CD4-positive, alpha-beta memory T cell (primary cell): ENCODE measurements at regions not wholly inside any gene's neighbourhood (a gene's known extent, or its start where the extent isn't known, plus 50 kb on each side); places are given as distances from the start of the nearest gene placed in this dataset.
"Not testable (repeated sequence)": the region's sequence is repeated elsewhere in the genome, so short reads cannot be mapped to it uniquely, and the experiment has no call there.

ENCODE experiments used
- CTCF ChIA-PET: fragments of 350-600 bp; sonication (Branson Sonifier 250); formaldehyde crosslinking; loops from one replicate; lab custom pipeline; 2021; ENCODE audit warnings: inconsistent platforms; ENCODE audit not compliant: partially characterized antibody; lab: Charles Lee
- POLR2A ChIA-PET: fragments of 350-600 bp; sonication (Branson Sonifier 250); formaldehyde crosslinking; loops from one replicate; lab custom pipeline; 2021; ENCODE audit not compliant: partially characterized antibody; lab: Charles Lee
- DNase-seq, 5 donors: peaks; one replicate each; pipeline versions ENCODE4 v3.0.0 to v3.0.0-alpha.2; 2020 to 2022; ENCODE audit warnings: mixed read lengths in 1 of 5
- H3K27ac ChIP-seq: one replicate; pipeline ENCODE4 v1.7.0; 2013; ENCODE audit warnings: low read depth, low read length
- H3K27me3 ChIP-seq: 2 replicates; pipeline ENCODE4 v1.7.0; 2013; ENCODE audit warnings: mild to moderate bottlenecking, low read length, moderate library complexity; ENCODE audit not compliant: insufficient read depth
- H3K36me3 ChIP-seq: 2 replicates; pipeline ENCODE4 v1.7.0; 2013; ENCODE audit warnings: mild to moderate bottlenecking, low read length, moderate library complexity; ENCODE audit not compliant: insufficient read depth
- H3K4me1 ChIP-seq: 2 replicates; pipeline ENCODE4 v1.7.0; 2013; ENCODE audit warnings: mild to moderate bottlenecking, low read length, moderate library complexity; ENCODE audit not compliant: insufficient read depth
- H3K4me3 ChIP-seq, 2 donors: one replicate each; pipeline ENCODE4 v1.7.0; 2013; ENCODE audit warnings: low read length in 2 of 2, mild to moderate bottlenecking in 1 of 2
- H3K9me3 ChIP-seq, 2 donors: one replicate each; pipeline ENCODE4 v1.7.0; 2013; ENCODE audit warnings: low read length in 2 of 2, control low read depth in 1 of 2; ENCODE audit not compliant: control insufficient read depth in 1 of 2
- H3K27ac Mint-ChIP-seq, 7 donors: one replicate each; pipeline ENCODE4 v1.8.0; 2020 to 2021; ENCODE audit warnings: mixed read lengths in 7 of 7, mild to moderate bottlenecking in 6 of 7, inconsistent platforms in 3 of 7, moderate library complexity in 3 of 7
- H3K27me3 Mint-ChIP-seq, 2 donors: one replicate each; pipeline ENCODE4 v1.8.0; 2020 to 2021; ENCODE audit warnings: mixed read lengths in 2 of 2
- H3K36me3 Mint-ChIP-seq, 2 donors: one replicate each; pipeline ENCODE4 v1.8.0; 2020 to 2021; ENCODE audit warnings: mixed read lengths in 2 of 2, inconsistent platforms in 1 of 2, mild to moderate bottlenecking in 1 of 2
- H3K4me1 Mint-ChIP-seq, 4 donors: one replicate each; pipeline ENCODE4 v1.8.0; 2020 to 2021; ENCODE audit warnings: mixed read lengths in 4 of 4, mild to moderate bottlenecking in 1 of 4
- H3K4me3 Mint-ChIP-seq, 8 donors: one replicate each; pipeline ENCODE4 v1.8.0; 2020 to 2021; ENCODE audit warnings: mixed read lengths in 8 of 8, mild to moderate bottlenecking in 7 of 8, moderate library complexity in 6 of 8, inconsistent platforms in 3 of 8
- H3K9me3 Mint-ChIP-seq, 8 donors: one replicate each; pipeline ENCODE4 v1.8.0; 2020 to 2021; ENCODE audit warnings: mixed read lengths in 8 of 8, mild to moderate bottlenecking in 5 of 8, inconsistent platforms in 3 of 8, moderate library complexity in 1 of 8
- intact Hi-C: fragments of 100-400 bp; cut with micrococcal nuclease; formaldehyde crosslinking; loops from one replicate; pipeline ENCODE4 v1.15.1; 2023

- Histone ChIP-seq H3K27me3 (no peaks in the 10 kb centered on the region), H3K36me3 (no peaks in the 10 kb centered on the region), H3K27ac (no peak overlapping the region), H3K4me3 (no peak overlapping the region), H3K9me3 (peaks cover 0 to 3% of the 10 kb centered on the region in 2 donors), H3K4me1 (peaks cover 11% of the 10 kb centered on the region)
- ChIA-PET CTCF (no interaction called here), POLR2A (no interaction called here)
- Mint-ChIP-seq H3K36me3 (peaks cover 5 to 11% of the 10 kb centered on the region in 2 donors), H3K27ac (peak overlapping the region in 1 of 7 donors; percentile 98), H3K4me1 (peaks cover 8 to 18% (median 10%) of the 10 kb centered on the region in 4 donors), H3K9me3 (peaks cover 0 to 17% (median 9%) of the 10 kb centered on the region in 8 donors), H3K4me3 (no peak overlapping the region), H3K27me3 (peaks cover 3 to 5% of the 10 kb centered on the region in 2 donors)
- DNase-seq = no peak
- intact Hi-C loops = no loop called here
These were observed 65.9 kb upstream of the ADGRL1 start for GRCh38 chr19:14271840-14272239.

- H3K27ac ChIP-seq, POLR2A ChIA-PET, H3K36me3 ChIP-seq, H3K27me3 Mint-ChIP-seq, H3K9me3 ChIP-seq, H3K27me3 ChIP-seq, intact Hi-C loops, H3K9me3 Mint-ChIP-seq, CTCF ChIA-PET, H3K27ac Mint-ChIP-seq, H3K36me3 Mint-ChIP-seq, H3K4me3 Mint-ChIP-seq, DNase-seq, H3K4me3 ChIP-seq: not testable (repeated sequence)
- H3K4me1 ChIP-seq = peaks cover 11% of the 10 kb centered on the region
- H3K4me1 Mint-ChIP-seq = peaks cover 7 to 11% (median 9%) of the 10 kb centered on the region in 4 donors
These were observed 64.6 kb upstream of the ADGRL1 start for GRCh38 chr19:14270557-14270956.

- H3K4me3 Mint-ChIP-seq = no peak overlapping the region
- CTCF ChIA-PET = interaction anchor here (1.4 kb wide), 1 partner anchor 21 kb away, joined by 3 read pairs; no protein-coding TSS in a partner anchor
These were observed 61.3 kb upstream of the ADGRL1 start for GRCh38 chr19:14267224-14267741.

GRCh38 chr19:14266208-14266607 lies 60.2 kb upstream of the ADGRL1 start:
- CTCF ChIA-PET = interaction anchor here (1.4 kb wide), 1 partner anchor 23 kb away, joined by 3 read pairs; no protein-coding TSS in a partner anchor
- DNase-seq, H3K4me3 ChIP-seq, intact Hi-C loops, H3K36me3 Mint-ChIP-seq, H3K36me3 ChIP-seq, H3K9me3 ChIP-seq, H3K4me1 Mint-ChIP-seq, H3K27me3 Mint-ChIP-seq, H3K27ac ChIP-seq, H3K9me3 Mint-ChIP-seq, POLR2A ChIA-PET, H3K27me3 ChIP-seq, H3K4me1 ChIP-seq, H3K4me3 Mint-ChIP-seq: not testable (repeated sequence)
- peak overlapping the region in 1 of 7 donors; percentile 36 for H3K27ac Mint-ChIP-seq

More at GRCh38 chr19:14267224-14267741, 61.3 kb upstream of the ADGRL1 start:
- Mint-ChIP-seq H3K36me3 (no peaks in the 10 kb centered on the region), H3K9me3 (peaks cover 0 to under 1% (median 0%) of the 10 kb centered on the region in 8 donors), H3K27me3 (peaks cover 0 to 3% of the 10 kb centered on the region in 2 donors), H3K27ac (no peak overlapping the region), H3K4me1 (no peaks in the 10 kb centered on the region)
- POLR2A ChIA-PET = no interaction called here
- intact Hi-C loops = no loop called here
- Histone ChIP-seq H3K36me3 (no peaks in the 10 kb centered on the region), H3K27me3 (no peaks in the 10 kb centered on the region), H3K4me1 (no peaks in the 10 kb centered on the region), H3K4me3 (no peak overlapping the region), H3K9me3 (no peaks in the 10 kb centered on the region), H3K27ac (no peak overlapping the region)
- DNase-seq = no peak

- peaks cover 0 to 3% of the 10 kb centered on the region in 2 donors for H3K27me3 Mint-ChIP-seq
- intact Hi-C loops = no loop called here
- Histone ChIP-seq H3K4me3 (no peak overlapping the region), H3K4me1 (no peaks in the 10 kb centered on the region), H3K27me3 (no peaks in the 10 kb centered on the region), H3K27ac (no peak overlapping the region), H3K9me3 (no peaks in the 10 kb centered on the region), H3K36me3 (no peaks in the 10 kb centered on the region)
- no peaks in the 10 kb centered on the region for H3K4me1 Mint-ChIP-seq
- no peaks in the 10 kb centered on the region for H3K36me3 Mint-ChIP-seq
- CTCF ChIA-PET = no interaction called here
- no peak for DNase-seq
- no peak overlapping the region for H3K27ac Mint-ChIP-seq
- no peaks in the 10 kb centered on the region for H3K9me3 Mint-ChIP-seq
- POLR2A ChIA-PET = no interaction called here
- H3K4me3 Mint-ChIP-seq = no peak overlapping the region
These were observed 59.5 kb upstream of the ADGRL1 start for GRCh38 chr19:14265290-14266036.

- H3K4me3 Mint-ChIP-seq, H3K27ac ChIP-seq, DNase-seq, H3K4me3 ChIP-seq, H3K27me3 Mint-ChIP-seq, H3K27me3 ChIP-seq, H3K9me3 Mint-ChIP-seq, H3K4me1 Mint-ChIP-seq, H3K9me3 ChIP-seq, H3K4me1 ChIP-seq, H3K36me3 ChIP-seq, H3K36me3 Mint-ChIP-seq, intact Hi-C loops, CTCF ChIA-PET: not testable (repeated sequence)
- H3K27ac Mint-ChIP-seq = peak overlapping the region in 1 of 7 donors; percentile 27
- POLR2A ChIA-PET = interaction anchor here (0.7 kb wide), 1 partner anchor 100 kb away, joined by 3 read pairs; no protein-coding TSS in a partner anchor
These were observed 50.1 kb upstream of the ADGRL1 start for GRCh38 chr19:14255902-14256649.
